NCI-H748 treated with DMSO at 0.1 percent for 48 hours (cell line): ENCODE measurements at regions not wholly inside any gene's neighbourhood (a gene's known extent, or its start where the extent isn't known, plus 50 kb on each side); places are given as distances from the start of the nearest gene placed in this dataset.

Experiments used
- DNase-seq: peaks from one replicate; lab custom pipeline; 2025; lab: John Stamatoyannopoulos, UW

DNA sequence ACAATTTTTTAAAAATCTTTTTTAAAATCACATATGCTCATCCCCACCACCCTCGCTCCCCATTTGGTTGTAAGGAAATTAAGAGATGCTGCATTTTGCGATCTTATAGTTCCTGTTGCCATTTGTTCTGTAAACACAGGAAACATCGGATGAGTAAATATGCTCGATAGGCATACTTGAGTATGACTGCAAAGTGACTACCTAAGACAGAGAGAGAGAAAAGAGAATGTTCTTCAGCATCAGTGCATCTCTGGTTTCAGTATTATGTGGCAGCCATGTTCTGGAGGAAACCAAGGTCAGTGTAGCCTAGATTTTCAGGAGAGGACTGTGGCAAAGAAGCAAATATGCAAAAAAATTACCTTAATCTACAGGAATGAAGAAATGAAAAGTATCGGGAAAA lies 265.5 kb upstream of the FMN2 start:
- no peak for DNase-seq

DNA sequence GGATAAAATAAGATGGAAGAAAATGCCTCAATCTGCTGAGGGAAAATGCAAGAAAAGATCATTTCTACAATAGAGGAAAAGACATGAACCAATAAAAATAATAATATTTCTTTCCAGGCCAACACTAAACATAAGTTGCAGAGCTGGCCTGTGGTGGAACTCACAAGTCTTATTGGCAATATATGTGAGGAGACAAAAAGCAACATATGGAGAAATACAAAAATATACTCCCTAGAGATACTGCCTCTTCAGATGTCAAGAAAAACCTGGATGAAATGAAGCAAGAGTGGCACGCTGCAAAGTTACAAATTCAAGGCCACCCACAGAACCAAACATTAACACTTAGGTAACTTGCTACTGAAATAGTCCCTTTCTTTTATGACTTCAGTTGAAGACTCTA lies 264.9 kb upstream of the FMN2 start:
- no peak for DNase-seq

DNA sequence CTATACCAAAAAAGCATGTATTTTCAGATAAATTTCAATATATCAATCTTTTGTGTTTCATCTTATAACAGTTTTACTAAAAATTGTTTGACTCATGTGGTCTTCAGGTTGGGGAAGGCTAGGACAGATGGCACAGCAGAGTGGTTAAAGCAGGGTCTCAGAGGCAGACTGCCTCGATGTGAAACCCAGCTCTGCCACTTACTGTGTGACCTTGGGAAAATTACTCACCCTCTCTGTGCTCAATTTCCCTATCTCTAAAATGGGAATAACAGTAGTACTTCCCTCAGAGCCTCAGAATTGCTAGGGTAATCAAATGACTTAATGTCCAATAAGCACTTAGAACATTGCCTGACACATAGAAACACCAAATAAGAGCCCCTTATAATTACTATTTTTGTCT lies 262.1 kb upstream of the FMN2 start:
- DNase-seq, result no peak

DNA sequence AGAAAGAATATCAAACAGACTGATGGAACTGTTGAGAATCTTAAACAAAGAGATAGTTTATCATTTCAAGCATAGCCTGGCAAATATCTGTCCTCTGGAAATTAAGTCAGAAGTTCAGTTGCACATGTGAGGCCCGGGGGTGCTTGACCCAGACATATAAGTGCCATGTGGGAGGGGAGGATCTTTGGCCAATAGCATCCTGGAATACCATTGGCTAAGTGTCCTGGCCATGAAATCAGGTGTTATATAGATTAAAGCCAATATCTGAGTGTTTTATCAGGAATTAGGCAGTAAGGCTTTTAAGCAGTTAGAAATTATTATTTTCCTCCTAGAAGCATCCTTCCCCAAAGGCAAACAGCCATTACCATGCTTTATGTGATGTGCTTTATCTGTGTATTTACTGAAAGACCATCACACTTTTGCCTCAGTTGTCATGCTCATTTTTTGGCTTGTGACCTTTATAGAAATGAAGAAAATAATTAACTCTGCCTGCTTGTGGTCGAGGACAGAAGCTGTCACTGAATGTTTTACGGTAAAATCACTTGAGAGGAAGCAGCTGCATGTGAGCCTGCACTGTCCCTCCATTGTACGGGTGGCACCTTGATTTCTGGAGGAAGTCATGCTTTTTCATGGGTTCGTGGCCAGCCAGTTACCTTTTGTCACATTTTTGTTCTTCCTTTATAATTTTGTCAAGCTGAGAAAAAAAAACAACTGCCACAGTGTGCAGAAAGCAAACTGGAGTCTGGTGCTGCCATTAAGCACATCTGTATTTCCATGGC lies 259.9 kb upstream of the FMN2 start:
- DNase-seq, result no peak

DNA sequence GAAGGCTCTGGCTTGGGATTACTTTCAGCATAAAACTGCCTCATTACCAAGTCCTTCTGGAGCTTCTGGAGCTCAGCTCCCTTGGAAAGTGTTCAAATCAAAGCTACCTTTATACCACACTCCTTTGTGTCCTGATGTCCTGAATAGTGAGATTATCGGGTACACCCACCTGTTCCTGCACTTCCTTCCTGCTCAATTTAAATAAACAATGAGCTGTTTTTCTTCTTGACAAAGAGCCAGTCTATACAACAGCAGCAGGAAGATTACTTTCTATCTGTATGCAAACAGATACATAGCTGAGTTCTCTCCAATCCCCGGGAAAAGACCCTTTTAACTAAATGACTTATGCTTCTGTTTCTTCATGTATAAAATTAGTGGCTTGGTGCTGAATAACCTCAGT lies 258.0 kb upstream of the FMN2 start:
- peak; percentile 25 for DNase-seq

DNA sequence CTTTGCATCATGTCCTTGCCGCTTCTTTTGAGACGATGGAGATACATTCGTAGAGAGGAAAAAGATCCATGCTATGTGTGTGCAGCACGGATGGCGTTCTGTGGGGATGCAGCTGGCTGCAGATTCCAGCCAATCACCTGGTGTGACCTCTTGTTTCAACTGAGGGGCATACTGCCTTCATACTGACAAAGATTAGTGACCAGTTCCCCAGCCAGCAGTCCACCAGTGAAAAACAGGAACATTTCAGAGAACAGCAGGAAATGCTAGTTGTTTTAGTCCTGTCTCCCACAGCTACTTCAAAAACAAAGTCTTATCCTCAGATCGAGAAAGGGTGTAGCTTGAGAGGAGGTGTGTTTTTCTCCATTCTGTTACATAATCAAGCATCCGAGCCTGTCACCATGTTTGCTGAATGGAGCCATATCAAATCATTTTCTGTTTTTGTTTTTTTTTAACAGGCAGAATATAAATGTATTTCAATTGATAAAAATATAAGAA lies 255.7 kb upstream of the FMN2 start:
- no peak for DNase-seq

DNA sequence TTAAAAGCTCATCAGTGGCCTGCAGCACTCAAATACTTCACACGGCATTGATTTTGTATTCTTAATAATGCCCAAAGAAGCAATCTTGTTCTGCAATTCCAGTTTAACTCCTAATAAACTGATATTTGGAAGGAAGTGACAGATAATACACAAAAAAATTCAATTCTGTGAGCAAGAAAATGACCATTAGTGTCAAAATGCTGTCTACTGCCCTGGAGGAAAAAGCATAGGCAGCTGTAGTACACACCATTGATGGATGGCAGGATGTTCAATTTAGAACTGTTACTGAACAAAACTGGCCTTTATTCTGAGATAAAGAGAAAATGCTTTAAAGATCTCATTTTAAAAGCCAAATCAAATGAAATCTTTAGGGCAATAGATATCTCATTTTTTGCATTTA lies 251.3 kb upstream of the FMN2 start:
- no peak for DNase-seq

DNA sequence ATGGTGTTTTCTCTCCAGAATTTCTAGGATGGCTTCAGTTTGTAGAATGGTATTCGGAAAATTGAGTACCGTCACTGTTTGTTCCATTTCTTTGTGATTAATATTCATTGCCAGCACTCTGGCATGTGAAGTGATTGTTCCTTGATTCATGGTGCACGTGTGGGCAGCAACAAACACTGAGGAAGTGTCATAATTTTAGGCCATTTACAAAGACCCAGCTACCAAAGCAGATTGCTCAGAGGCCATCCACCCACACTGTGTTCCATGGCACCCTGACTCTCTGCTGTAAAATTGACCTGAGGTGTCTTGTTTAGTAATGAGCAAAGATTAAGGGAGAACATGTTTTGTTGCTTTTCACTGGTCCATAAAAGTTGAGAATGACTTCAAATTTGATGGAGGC lies 250.9 kb upstream of the FMN2 start:
- no peak for DNase-seq

DNA sequence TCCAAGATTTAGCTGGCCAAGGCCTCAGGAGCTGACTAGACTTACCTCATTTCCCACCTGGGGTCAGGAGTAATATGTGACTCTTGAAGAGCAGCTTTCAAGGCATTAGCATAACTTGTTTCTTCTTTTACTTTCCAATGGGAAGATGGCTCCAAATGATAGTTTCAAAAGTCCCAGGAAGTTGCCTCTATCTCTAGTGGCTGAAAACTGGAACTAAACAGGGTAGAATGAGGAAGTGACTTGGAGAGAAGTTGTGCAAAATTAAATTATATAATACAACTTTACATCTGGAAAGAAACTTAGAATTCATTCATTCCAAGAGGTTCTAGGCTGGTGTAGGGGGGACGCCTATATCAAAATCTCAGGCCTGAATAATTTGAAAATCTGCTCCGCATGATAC lies 250.1 kb upstream of the FMN2 start:
- no peak for DNase-seq

DNA sequence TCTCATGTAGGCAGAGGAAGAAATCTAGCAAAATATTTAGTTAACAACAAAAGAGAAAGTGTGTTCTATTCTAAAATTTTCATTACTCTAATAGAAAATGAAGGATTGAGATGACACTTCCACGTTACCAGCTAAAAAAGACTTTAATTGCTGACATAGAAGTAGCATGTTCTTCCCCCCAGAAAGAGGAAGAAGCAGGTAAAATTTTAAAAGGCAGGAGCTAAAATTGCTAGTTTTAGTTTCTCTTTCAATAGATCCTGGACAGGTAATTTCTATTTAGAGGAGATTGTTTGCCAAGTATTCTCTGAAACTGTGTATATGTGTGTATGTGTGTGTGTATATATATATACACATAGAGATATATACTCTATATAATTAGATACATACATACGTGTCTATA lies 248.1 kb upstream of the FMN2 start:
- no peak for DNase-seq

DNA sequence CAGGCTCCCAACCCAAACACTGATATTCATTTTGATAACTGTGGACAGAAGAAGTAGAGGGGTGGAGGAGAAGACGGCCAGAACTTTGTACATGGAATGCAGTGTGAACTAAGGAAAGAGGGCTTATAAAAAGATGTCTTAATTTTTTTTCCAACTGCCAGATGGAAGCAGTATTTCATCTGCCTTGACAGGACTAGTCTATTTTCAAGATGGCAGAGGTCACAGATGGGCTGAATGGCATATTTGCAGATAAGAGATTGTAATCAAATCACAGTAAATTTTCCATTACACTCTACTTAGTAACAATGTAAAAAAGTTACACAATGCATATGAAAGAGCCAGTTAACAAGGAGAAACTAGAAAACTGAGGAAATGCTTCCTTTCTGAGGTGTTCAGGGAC lies 246.8 kb upstream of the FMN2 start:
- DNase-seq, result no peak

DNA sequence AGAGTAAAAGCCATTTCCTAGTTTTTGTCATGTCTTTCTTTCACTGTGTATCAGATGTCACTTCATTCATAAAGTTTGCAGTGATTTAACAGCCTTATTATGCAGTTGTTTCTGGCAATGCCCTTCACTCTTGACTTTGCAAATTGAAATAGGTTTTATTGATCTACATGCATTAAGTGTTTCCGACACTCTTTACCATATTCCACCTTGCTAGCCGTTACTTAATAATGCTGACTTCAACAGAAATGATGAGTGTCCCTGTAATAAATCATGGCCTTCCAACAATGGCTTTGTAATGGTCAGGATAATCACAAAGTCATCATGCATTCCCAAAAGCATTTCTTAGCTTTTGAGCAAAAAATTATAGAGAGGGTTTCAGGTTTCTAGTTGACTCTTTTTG lies 236.8 kb upstream of the FMN2 start:
- peak; percentile 26 for DNase-seq

DNA sequence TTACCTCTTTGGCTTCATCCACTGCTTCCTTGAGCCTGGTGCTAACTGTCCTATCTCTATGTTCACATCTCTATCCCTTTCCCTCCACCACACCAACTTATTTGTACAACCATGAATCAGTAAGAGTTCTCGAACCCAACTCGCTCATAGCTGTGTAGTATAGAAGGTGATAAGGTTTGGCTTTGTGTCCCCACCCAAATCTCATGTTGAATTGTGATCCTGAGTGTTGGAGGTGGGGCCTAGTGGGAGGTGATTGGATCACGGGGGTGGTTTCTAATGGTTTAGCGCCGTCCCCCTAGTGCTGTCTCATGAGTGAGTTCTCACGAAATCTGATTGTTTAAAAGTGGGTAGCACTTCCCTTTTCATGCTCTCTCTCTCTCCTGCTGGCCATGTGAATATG lies 235.6 kb upstream of the FMN2 start:
- DNase-seq, result no peak

DNA sequence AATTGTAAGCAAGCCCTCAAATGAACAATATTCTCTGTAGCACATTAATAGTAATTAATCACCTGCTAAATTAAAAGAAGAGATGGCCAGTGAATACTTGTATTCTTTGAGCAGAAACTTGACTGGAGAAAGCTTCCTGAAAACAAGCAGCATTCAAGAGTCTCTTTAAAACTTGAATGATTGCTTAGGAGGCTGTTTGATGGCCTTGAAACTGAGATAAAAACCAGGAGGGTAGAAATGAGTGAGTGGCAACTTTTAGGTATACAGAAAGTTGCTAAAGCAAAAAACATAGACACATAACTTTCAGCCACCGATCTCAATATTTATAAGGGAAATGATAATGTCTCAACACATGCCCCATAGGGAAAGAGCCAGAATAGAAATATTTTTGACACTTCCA lies 234.8 kb upstream of the FMN2 start:
- DNase-seq, result no peak

DNA sequence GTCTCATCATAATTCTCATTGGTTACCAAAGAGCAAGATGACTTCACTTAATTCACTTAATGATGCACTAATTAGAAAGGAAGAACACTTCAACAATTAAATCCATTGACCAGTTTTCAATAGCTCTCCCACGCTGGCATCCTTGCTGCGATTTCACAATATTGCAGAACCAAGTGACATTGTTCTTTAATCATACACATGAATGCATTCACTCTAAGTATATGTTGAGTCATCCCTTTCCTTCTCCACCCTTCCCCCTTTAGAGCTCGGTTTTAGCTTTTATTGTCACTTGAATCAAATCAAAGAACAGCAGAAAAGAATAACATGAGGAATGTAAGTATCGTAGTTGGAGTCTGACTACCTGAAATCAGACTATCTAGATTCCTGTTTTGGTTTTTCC lies 233.6 kb upstream of the FMN2 start:
- peak; percentile 22 for DNase-seq

DNA sequence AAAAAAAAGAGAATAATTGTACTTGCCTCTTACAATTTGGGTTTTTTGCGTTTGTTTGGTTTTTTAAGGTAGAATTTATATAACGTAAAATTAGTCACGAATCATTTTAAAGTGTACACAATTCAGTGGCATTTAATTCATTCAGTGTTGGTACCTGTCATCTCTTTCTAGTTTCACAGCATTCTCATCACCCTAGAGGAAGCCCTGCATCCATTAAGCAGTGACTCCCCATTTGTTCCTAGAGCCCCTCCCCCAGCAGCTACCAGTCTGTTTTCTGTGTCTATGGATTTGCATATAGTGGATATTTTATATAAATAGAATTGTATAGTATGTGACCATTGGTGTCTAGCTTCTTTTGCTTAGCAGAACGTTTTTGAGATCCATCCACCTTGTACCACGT lies 233.2 kb upstream of the FMN2 start:
- no peak for DNase-seq

DNA sequence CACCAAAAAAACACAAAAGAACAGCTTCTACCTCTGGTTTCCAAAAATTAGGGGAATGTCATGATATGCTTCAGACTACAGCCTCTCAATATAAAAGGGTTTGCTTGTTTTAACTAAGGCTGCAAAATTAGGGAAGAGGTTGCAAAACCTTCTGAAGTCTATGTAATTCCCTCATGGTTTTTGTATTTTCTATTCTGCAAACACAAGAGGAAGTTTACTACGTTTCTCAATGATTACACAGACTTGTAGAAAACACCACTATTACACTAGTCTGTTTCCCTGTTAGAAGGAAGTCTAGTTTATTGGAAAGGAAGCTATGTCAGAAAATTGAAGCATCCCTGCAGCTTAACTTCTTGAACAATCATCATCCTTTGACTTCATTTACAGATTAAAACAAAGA lies 229.7 kb upstream of the FMN2 start:
- no peak for DNase-seq

DNA sequence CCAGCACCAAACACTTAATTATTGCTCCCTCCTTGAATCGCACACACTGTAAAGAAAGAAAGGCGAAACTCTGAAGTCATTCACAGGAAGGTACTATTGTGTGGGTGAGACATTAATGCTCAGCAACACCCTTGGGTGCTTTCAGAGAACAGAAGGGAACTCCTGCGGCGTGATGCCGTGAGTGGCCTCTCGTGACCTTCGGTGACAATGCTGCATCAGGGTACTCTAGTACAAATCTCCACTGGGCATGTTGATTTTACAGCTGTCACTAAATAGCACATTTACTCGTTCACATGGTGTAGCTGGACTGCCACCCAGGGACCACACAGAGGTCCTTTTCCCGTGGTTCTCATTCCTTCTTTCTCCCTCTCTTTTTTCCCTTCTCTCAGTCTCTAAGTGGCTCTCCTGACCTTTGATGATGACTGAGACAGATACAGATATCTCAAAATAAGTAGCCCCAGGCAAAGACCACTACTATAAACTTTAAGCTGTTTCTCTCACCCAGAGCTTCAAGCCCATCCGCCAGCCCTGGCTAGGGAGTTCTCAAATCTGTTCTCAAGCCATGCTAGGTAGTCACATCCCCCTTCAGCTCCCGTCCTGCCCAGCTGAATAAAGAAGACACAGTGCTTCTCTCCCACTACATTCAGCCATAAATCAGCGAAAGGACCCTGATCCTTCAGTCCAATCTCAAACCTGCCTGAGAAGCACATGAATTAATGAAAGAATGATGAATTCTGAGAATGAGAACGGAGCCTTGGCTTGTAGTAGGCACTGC lies 223.4 kb upstream of the FMN2 start:
- no peak for DNase-seq

DNA sequence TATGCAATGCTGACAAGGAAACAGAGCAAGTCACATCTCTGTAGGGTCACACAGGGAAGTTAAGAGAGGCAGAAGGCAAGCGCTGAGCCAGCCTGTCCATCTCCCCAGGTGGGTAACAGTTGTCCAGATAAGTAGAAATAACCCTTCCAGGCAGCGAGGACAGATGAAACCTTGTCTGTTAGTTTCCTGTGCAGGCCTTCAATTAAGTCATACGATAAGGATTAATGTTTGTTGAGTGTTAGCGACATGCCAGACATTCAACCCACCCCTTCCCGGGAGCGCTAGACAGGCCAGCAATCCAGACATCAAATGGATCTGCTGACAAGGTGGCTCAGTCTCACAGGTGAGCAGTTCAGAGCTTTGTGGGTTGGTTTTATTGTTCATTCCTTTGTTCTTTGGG lies 221.5 kb upstream of the FMN2 start:
- no peak for DNase-seq

DNA sequence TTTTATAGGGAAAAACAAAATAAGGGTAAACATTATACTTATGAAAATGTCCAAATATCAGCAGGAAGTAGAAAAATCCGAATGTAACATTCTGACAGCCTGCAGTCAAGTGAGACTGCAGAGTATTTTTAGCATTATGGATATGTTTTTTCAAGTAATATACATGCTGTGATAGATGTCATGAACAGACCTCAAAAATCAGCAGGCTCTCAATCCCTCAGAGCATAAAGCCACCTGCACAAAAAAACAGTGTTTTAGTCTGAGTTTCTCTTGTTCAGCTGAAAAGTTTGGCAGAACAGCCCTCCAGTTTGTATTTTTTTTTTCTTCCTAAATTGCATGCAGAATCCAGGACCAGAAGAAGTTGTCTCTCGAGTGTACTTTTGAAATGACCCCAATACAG lies 219.1 kb upstream of the FMN2 start:
- no peak for DNase-seq

DNA sequence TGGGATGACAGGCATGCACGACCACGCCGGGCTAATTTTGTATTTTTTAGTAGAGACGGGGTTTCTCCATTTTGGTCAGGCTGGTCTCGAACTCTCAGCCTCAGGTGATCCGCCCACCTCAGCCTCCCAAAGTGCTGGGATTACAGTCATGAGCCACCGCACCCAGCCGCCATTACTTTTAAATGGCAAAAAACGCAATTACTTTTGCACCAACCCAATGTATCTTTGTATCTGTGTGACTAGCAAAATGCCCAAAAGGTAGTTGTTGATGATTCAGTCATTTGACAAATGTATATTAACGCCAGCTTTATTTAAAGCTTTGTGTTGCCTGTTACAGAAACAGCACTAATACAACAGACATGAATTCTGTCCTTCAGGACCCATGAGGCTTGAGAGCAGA lies 216.9 kb upstream of the FMN2 start:
- DNase-seq, result no peak

DNA sequence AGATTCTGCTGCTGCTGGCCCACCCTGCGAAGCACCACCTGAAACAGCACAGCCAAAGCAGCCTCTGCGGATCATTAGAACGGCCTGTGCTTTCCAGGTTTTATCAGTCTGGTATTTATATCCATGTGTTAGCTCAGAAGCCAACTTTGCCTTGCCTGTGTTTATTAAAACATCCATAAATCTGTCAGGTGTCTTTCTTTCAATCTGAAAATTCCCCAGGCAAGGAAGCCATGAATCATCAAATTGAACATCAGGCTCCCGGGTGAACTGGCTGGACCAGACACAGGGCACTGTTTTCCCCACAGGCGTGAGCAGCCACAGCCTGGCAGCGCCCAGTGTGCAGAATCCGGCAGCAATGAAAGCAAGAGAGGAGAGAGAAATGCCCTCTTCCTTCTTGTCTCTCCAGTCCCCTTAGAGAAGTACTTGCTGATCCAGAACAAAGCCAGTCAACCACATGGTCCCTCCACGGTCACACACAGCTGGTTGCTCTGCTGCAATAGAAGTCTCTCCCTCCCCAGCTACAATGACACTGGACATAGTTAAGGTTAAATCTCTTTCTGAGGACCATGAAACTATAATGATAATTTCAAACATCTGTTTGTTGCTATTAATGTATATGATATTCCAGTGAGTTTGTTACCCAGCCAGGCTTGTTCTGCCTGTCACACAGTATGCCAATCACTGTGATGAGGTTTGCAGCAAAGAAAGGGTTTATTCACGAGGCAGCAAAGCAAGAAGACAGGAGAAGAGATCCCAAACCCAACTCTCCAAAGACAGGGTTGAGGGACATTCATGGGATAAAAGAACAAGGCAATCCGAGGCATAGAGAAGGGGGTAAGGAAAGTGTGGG lies 212.1 kb upstream of the FMN2 start:
- no peak for DNase-seq

DNA sequence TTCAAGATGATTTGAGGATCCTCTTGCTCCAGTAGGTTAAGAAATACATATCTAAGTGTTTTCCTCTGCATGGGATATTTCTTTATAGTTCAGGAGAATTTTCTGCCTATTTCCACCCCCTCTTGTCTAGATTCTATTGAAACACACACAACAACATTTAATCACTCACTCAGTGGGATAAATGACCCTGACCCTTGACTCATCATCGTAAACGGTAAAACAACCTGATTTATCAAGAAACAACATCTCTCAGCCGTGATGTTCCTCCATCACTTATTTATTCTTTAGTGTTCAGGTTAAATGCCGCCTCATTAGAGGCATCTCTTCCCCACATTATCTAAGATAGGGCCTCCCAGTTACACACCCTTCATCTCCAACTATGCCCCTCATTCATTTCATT lies 208.7 kb upstream of the FMN2 start:
- no peak for DNase-seq
